ENCODE measurements at regions not wholly inside any gene's neighbourhood (a gene's known extent, or its start where the extent isn't known, plus 50 kb on each side); places are given as distances from the start of the nearest gene placed in this dataset.

DNA sequence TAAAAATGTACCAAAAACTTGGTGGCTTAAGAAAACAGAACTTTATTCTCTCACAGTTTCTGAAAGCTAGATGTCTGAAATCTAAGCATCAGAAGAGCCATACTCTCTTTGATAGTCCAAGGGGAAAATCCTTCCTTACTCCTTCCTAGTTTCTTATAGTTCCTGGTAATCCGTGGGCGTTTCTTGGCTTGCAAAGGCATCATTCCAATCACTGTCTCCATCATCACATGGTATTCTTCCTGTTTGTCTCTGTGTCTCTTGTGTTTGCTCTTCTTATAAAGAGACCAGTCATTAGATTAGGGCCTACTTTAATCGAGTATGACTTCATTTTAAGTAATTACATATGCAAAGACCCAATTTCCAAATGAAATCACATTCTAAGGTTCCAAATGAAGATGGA lies 118.9 kb upstream of the FSTL5 start:
- no peak for DNase-seq (ENCODE audit: low read depth)
- H3K4me3 ChIP-seq (ENCODE audit: control insufficient read depth, low read depth, low read length): no peak overlapping the region
- TF ChIP-seq, protein P1, sequence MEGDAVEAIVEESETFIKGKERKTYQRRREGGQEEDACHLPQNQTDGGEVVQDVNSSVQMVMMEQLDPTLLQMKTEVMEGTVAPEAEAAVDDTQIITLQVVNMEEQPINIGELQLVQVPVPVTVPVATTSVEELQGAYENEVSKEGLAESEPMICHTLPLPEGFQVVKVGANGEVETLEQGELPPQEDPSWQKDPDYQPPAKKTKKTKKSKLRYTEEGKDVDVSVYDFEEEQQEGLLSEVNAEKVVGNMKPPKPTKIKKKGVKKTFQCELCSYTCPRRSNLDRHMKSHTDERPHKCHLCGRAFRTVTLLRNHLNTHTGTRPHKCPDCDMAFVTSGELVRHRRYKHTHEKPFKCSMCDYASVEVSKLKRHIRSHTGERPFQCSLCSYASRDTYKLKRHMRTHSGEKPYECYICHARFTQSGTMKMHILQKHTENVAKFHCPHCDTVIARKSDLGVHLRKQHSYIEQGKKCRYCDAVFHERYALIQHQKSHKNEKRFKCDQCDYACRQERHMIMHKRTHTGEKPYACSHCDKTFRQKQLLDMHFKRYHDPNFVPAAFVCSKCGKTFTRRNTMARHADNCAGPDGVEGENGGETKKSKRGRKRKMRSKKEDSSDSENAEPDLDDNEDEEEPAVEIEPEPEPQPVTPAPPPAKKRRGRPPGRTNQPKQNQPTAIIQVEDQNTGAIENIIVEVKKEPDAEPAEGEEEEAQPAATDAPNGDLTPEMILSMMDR (conservative IDR thresholded peaks at IDR 0.05; ENCODE audit: control insufficient read depth, insufficient read depth, low read depth, low read length): no peak

DNA sequence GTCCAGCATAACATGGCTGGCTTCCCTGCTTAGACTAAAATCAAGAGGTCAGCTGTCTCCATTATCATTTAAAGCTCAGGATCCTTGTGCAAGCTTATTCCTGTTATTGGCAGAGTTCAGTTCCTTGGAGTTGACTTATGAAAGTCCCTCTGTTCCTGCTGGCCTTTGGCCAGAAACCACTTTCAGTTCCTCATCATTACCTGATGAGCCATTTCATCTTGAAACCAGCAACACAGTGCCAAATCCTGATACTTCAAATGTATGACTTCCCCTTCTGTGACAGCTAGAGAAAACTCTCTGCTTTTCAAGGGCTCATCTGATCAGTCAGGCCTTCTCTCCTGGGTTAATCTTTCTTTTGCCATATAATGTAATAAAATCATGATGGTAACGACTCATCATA lies 110.6 kb upstream of the FSTL5 start:
- no peak overlapping the region for H3K4me3 ChIP-seq (ENCODE audit: control insufficient read depth, low read depth, low read length)
- TF ChIP-seq, protein P1 (conservative IDR thresholded peaks at IDR 0.05; ENCODE audit: control insufficient read depth, insufficient read depth, low read depth, low read length): no peak
- DNase-seq (ENCODE audit: low read depth): no peak

DNA sequence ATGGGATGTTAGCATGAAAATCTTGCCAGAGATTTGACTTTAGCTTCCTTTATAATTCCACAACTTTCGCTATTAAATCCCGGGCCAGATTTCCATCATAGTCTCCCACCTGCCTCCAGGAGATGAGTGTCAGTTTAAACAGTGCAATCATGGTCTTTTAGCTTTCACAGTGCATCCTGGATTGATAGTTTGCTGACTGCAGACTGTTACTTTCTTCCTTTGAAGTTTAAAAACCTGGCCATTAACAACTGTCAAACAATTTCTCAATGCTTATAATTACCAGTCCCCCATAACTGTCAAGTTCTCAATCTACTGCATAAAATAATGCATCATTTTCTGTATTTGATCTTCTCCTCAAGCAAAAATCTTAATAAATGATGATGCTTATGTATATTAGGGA lies 108.4 kb upstream of the FSTL5 start:
- TF ChIP-seq, protein P1 (conservative IDR thresholded peaks at IDR 0.05; ENCODE audit: control insufficient read depth, insufficient read depth, low read depth, low read length): no peak

DNA sequence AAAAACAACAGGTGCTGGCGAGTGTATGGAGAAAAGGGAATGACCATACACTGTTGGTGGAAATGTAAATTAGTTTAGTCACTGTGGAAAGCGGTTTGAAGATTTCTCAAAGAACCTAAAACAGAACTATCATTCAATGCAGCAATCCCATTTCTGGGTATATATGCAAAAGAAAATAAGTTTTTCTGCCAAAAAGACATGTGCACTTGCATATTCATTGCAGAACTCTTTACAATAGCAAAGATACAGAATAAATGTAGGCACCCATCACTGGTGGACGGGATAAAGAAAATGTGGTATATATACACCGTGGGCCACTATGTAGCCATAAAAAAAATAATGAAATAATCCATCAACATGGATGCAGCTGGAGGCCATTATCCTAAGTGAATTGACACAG lies 105.1 kb upstream of the FSTL5 start:
- TF ChIP-seq, protein P1 (conservative IDR thresholded peaks at IDR 0.05; ENCODE audit: control insufficient read depth, insufficient read depth, low read depth, low read length): no peak
- no peak overlapping the region for H3K4me3 ChIP-seq (ENCODE audit: control insufficient read depth, low read depth, low read length)
- no peak for DNase-seq (ENCODE audit: low read depth)

More for the DNA sequence above, 108.4 kb upstream of the FSTL5 start:
- no peak overlapping the region for H3K4me3 ChIP-seq (ENCODE audit: control insufficient read depth, low read depth, low read length)
- no peak for DNase-seq (ENCODE audit: low read depth)

DNA sequence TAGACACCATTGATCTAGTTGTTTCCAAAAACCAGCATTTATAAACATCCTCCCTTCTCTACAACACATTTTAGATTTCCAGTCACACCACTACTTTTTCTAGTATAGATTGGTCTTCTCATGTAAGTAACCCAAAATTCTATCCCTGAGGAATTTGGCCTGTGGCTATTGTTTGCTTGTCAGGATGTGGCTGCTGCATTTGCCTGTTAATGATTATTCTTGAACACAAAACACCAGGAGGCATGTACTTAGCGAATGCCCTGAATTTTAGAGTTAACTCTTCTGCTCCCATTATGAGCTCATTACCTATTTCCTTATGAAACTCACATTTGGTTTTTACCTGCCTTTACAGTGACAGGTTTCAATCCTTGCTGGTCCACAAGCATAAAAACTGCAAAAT lies 102.0 kb upstream of the FSTL5 start:
- DNase-seq (ENCODE audit: low read depth): no peak
- H3K4me3 ChIP-seq (ENCODE audit: control insufficient read depth, low read depth, low read length): no peak overlapping the region
- TF ChIP-seq, protein P1 (conservative IDR thresholded peaks at IDR 0.05; ENCODE audit: control insufficient read depth, insufficient read depth, low read depth, low read length): no peak

DNA sequence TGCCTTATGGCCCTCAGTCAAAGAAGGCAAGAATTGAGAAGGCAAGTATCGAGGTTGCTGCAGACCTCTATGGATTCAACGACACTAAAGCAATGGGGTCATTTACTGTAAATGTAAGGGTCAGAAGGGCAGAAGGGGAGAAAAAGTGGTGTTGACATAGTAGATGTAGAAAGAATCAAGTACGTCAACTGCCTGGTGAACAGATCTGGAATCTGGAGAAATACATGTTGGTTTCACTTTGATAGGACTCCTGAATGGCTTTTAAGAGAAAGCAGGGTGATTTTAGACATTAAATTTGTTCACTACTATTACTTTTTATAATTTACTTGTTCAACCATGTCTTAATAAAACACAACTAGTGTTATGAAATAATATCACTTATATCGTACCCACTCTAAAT lies 81.3 kb upstream of the FSTL5 start:
- DNase-seq (ENCODE audit: low read depth): no peak
- TF ChIP-seq, protein P1 (conservative IDR thresholded peaks at IDR 0.05; ENCODE audit: control insufficient read depth, insufficient read depth, low read depth, low read length): no peak
- no peak overlapping the region for H3K4me3 ChIP-seq (ENCODE audit: control insufficient read depth, low read depth, low read length)

DNA sequence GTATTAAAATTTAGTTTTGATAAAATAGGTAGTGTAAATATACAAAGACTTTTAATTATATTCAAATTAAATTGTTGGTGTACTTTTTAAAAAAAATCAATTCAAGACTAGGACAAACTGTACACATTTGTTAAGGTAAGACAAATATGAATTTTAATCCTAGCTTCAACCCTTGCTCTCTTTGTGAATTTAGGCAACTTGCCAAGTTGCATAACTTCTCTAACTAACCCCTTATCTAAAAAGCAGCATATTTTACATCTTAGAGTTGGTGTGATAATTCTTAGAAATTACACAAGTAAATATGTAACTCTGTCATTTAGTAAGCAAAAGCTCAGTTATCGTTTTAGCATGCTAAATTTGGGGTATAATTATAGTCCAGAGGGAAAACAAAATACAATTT lies 78.1 kb upstream of the FSTL5 start:
- no peak for DNase-seq (ENCODE audit: low read depth)
- H3K4me3 ChIP-seq (ENCODE audit: control insufficient read depth, low read depth, low read length): no peak overlapping the region
- TF ChIP-seq, protein P1 (conservative IDR thresholded peaks at IDR 0.05; ENCODE audit: control insufficient read depth, insufficient read depth, low read depth, low read length): no peak
